Breast epithelium (tissue), 4 donors: ENCODE measurements at regions not wholly inside any gene's neighbourhood (a gene's known extent, or its start where the extent isn't known, plus 50 kb on each side); places are given as distances from the start of the nearest gene placed in this dataset.

Experiments
- DNase-seq, 2 donors: peaks; one replicate each; pipeline ENCODE4 v3.0.0-alpha.2; 2019; ENCODE audit warnings: low spot score in 2 of 2
- H3K27ac ChIP-seq, 2 donors: fragments of 200-600 bp; sonication (generic) in 1 of 2; one replicate each; pipeline ENCODE4 v1.5.1; 2016 to 2019; ENCODE audit warnings: mild to moderate bottlenecking in 1 of 2
- H3K27me3 ChIP-seq, 2 donors: fragments of 200-600 bp; sonication (generic) in 1 of 2; one replicate each; pipeline versions ENCODE4 v1.5.1 to v1.6.0; 2017 to 2019; ENCODE audit warnings: control low read depth in 1 of 2, mild to moderate bottlenecking in 1 of 2
- H3K36me3 ChIP-seq: fragments of 200-600 bp; one replicate; pipeline ENCODE4 v1.5.1; 2019
- H3K4me1 ChIP-seq, 2 donors: fragments of 200-600 bp; sonication (generic); one replicate each; pipeline ENCODE4 v1.5.1; 2016 to 2019; ENCODE audit warnings: control low read depth in 1 of 2
- H3K4me3 ChIP-seq, 3 donors: fragments of 200-600 bp; sonication (generic); 1 replicate in 2 of 3; 2 replicates in 1 of 3; pipeline ENCODE4 v1.5.1; 2016 to 2019; ENCODE audit warnings: mild to moderate bottlenecking in 3 of 3, moderate library complexity in 2 of 3
- H3K9me3 ChIP-seq, 2 donors: fragments of 200-600 bp; sonication (generic) in 1 of 2; one replicate each; pipeline ENCODE4 v1.5.1; 2016 to 2019; ENCODE audit warnings: control low read depth in 1 of 2
- POLR2A ChIP-seq: fragments of 450-650 bp; IDR thresholded peaks from one replicate; pipeline ENCODE4 v1.6.1; 2016; ENCODE audit warnings: antibody characterized with exemption, mild to moderate bottlenecking, moderate library complexity
- POLR2AphosphoS5 ChIP-seq, 3 donors: sonication (generic); formaldehyde crosslinking; IDR thresholded peaks; one replicate each; pipeline ENCODE4 v1.6.1; 2017; ENCODE audit warnings: antibody characterized with exemption in 3 of 3
- intact Hi-C: fragments of 100-400 bp; cut with DNase I; formaldehyde crosslinking; loops from one replicate; pipeline ENCODE4 v1.15.1; 2023; ENCODE audit warnings: low total_unique reads
- TF ChIP-seq, protein P1 (sequence below), 3 donors: fragments of 450-650 bp; IDR thresholded peaks; one replicate each; pipeline ENCODE4 v1.5.1; 2016 to 2017; ENCODE audit warnings: antibody characterized with exemption in 3 of 3, mild to moderate bottlenecking in 3 of 3, moderate library complexity in 3 of 3

DNA sequence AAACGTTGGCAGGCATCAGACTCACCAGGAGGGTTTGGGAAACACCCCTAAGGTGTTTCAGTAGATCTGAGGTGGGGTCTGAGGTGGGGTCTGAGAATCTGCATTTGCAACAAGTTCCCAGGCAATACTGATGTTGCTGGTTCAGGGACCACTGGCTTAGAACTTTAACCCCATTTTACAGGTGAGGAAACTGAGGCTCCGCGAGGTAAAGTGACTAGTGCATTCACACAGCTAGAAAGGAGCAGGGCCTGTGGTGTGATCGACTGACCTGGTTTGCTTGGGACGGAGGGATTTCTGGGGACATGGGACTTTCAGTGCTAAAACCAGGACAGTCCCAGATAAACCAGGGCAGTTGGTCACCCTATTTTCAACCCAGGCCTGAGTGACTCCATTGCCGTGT lies 81.4 kb upstream of the ZNF618 start:
- intact Hi-C loops, result loop anchor here (10.0 kb wide), 1 partner anchor 660 kb away; no protein-coding TSS in a partner anchor
- no peaks in the 10 kb centered on the region for H3K9me3 ChIP-seq
- DNase-seq, result no peak
- H3K27ac ChIP-seq, result no peak overlapping the region
- no peaks in the 10 kb centered on the region for H3K27me3 ChIP-seq
- no peaks in the 10 kb centered on the region for H3K36me3 ChIP-seq
- no peak for TF ChIP-seq POLR2A
- TF ChIP-seq, protein P1, sequence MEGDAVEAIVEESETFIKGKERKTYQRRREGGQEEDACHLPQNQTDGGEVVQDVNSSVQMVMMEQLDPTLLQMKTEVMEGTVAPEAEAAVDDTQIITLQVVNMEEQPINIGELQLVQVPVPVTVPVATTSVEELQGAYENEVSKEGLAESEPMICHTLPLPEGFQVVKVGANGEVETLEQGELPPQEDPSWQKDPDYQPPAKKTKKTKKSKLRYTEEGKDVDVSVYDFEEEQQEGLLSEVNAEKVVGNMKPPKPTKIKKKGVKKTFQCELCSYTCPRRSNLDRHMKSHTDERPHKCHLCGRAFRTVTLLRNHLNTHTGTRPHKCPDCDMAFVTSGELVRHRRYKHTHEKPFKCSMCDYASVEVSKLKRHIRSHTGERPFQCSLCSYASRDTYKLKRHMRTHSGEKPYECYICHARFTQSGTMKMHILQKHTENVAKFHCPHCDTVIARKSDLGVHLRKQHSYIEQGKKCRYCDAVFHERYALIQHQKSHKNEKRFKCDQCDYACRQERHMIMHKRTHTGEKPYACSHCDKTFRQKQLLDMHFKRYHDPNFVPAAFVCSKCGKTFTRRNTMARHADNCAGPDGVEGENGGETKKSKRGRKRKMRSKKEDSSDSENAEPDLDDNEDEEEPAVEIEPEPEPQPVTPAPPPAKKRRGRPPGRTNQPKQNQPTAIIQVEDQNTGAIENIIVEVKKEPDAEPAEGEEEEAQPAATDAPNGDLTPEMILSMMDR (IDR thresholded peaks at IDR 0.05), result no peak
- TF ChIP-seq POLR2AphosphoS5 (IDR thresholded peaks at IDR 0.05), result no peak
- no peaks in the 10 kb centered on the region for H3K4me1 ChIP-seq
- H3K4me3 ChIP-seq, result no peak overlapping the region

DNA sequence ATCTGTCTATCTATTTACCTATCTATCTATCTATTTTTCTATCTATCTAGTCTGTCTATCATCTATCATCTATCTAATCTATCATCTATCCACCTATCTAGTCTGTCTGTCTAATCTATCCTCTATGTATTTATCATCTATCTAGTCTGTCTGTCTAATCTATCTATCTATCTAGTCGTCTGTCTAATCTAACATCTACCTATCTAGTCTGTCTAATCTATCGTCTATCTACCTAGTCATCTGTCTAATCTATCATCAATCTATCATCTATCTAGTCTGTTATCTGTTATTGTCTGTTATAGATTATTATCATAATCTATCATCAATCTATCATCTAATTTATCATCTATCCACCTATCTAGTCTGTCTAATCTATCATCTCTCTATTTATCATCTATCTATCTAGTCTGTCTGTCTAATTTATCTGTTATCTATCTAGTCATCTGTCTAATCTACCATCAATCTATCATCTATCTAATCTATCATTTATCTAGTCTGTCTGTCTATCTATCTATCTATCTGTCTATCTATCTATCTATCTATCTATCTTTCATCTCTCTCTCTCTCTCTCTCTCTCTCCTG lies 80.2 kb upstream of the ZNF618 start:
- DNase-seq, result no peak
- TF ChIP-seq POLR2A (no peak), POLR2AphosphoS5 (IDR thresholded peaks at IDR 0.05) (no peak)
- TF ChIP-seq, protein P1 (IDR thresholded peaks at IDR 0.05), result no peak
- H3K4me1 ChIP-seq, result no peaks in the 10 kb centered on the region
- H3K4me3 ChIP-seq, result no peak overlapping the region
- H3K36me3 ChIP-seq, result no peaks in the 10 kb centered on the region
- no peaks in the 10 kb centered on the region for H3K27me3 ChIP-seq
- H3K9me3 ChIP-seq, result no peaks in the 10 kb centered on the region
- H3K27ac ChIP-seq, result no peak overlapping the region
- intact Hi-C loops, result loop anchor here (10.0 kb wide), 1 partner anchor 661 kb away; no protein-coding TSS in a partner anchor

DNA sequence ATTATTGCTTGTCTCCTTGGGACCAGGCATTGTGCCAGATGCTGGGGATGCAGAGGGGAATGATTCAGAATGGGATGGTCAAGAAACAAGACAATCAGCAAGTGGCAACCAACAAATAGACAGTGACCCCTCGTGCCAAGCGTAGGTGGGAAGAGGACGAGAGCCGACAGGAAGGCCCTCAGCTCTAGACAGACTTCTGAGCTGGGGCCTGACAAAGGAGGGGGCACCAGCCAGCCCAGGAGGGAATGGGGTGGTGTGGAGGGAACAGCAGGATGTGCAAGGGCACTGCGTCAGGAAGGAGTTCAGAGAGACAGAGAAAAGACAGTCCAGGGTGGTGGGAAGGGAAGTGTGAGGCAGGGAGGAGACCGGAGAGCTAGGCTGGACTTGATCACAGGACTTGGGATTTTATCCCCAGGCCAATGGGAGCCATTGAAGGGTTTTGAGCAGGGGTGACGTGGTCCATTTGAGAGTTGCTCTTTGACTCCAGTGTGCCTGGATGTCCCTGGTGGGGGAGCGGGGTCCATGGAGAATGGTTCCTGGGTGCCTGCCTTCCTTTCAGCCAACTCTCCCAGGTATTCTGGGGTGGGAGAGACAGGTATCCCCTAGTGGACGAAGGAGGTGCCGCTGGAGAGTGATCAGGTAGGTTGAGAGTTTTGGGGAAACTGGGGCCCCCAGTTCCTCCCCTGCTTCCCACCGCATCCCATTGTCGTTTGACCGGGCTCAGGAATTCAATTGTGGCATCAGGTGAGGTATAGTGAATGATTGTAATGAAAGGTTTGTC lies 79.3 kb upstream of the ZNF618 start:
- TF ChIP-seq POLR2AphosphoS5 (IDR thresholded peaks at IDR 0.05), result no peak
- no peak for TF ChIP-seq POLR2A
- TF ChIP-seq, protein P1 (IDR thresholded peaks at IDR 0.05), result no peak

DNA sequence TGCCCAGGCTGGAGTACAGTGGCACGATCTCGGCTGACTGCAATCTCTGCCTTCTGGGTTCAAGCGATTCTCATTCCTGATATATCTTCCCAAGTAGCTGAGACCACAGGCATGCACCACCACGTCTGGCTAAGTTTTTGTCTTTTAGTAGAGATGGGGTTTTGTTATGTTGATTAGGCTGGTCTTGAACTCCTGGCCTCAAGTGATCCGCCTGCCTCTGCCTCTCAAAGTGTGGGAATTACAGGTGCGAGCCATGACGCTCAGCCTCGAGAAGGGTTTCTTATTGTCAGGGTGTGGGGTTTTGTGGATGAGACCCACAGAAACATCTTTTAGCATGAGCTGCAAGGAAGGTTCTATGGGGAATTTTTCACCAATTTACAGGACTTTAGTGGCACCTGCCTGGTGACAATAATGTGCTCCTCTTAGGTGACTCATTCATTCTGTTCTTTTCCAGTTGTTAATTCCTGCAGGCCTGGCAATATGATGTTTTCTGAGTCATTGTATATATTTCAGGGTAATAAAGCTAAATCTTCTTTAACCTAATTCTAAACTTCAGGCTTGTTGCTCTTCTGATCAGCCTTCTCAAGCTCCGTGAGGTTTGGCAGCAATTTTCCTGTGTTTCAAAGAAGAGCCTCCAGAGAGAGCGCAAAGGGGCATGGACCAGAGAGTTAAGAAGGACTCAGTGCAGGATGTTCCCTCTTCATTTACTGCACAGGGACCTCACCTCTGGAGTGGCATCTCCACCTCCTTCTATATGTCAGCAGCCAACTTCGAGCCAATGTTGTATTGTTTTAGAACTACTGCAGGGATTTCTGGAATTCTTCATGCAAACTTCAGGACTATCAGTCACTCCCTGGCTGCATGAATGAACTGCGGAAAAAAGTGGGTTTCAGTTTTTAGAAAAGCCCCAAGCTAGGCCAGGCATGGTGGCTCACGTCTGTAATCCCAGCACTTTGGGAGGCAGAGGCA lies 77.8 kb upstream of the ZNF618 start:
- TF ChIP-seq, protein P1 (IDR thresholded peaks at IDR 0.05), result no peak
- TF ChIP-seq POLR2A, result no peak
- no peak for TF ChIP-seq POLR2AphosphoS5 (IDR thresholded peaks at IDR 0.05)
- Histone ChIP-seq H3K4me3 (no peak overlapping the region), H3K4me1 (no peaks in the 10 kb centered on the region), H3K27ac (no peak overlapping the region), H3K36me3 (no peaks in the 10 kb centered on the region), H3K9me3 (no peaks in the 10 kb centered on the region), H3K27me3 (no peaks in the 10 kb centered on the region)
- intact Hi-C loops, result loop anchor here (10.0 kb wide), 1 partner anchor 664 kb away; no protein-coding TSS in a partner anchor
- DNase-seq, result no peak

More for the DNA sequence above, 79.3 kb upstream of the ZNF618 start:
- Histone ChIP-seq H3K4me3 (no peak overlapping the region), H3K9me3 (no peaks in the 10 kb centered on the region), H3K27ac (no peak overlapping the region), H3K27me3 (no peaks in the 10 kb centered on the region), H3K36me3 (no peaks in the 10 kb centered on the region), H3K4me1 (no peaks in the 10 kb centered on the region)
- DNase-seq, result no peak
- intact Hi-C loops, result loop anchor here (10.0 kb wide), 1 partner anchor 662 kb away; no protein-coding TSS in a partner anchor
